K562 (cell line): ENCODE measurements at regions not wholly inside any gene's neighbourhood (a gene's known extent, or its start where the extent isn't known, plus 50 kb on each side); places are given as distances from the start of the nearest gene placed in this dataset.

ENCODE experiments used
- ATAC-seq: fragments of 200-7000 bp; cut with Tn5 transposase; 3 replicates; pipeline ENCODE4 v1.9.1; 2020; ENCODE audit warnings: moderate library complexity
- BruUV-seq: library from RNA; stranded (reverse); fragments of 400-500 nt; replicated peaks from 2 replicates; lab custom pipeline; 2021; lab: Mats Ljungman, UMichigan
- CTCF ChIA-PET: fragments of 300-600 bp; formaldehyde crosslinking; extraction: SDS; loops from one replicate; lab custom pipeline; 2021; ENCODE audit warnings: low intra/inter-chr PET ratio; lab: Yijun Ruan, JAX
- POLR2A ChIA-PET: fragments of 300-600, 350-650 bp; sonication (Branson Sonifier 250); formaldehyde crosslinking; extraction: SDS; loops from one replicate; lab custom pipeline; 2021; ENCODE audit warnings: antibody characterized with exemption, inconsistent platforms; lab: Yijun Ruan, JAX
- DNase-seq, 4 experiments: peaks; one replicate each; pipeline versions ENCODE4 v3.0.0 to v3.0.0-alpha.2; 2011 to 2018; ENCODE audit warnings: low spot score in 3 of 4, mixed read lengths in 3 of 4; ENCODE audit errors: extremely low read depth in 1 of 4
- FAIRE-seq: peaks from 2 replicates; lab custom pipeline; 2011; peaks lifted over from hg19 to GRCh38; lab: Jason Lieb, UNC
- H2AFZ ChIP-seq: 2 replicates; pipeline ENCODE4 v1.6.0; 2011; ENCODE audit warnings: low read depth, low read length, control low read depth, inconsistent platforms
- H3K27ac ChIP-seq: fragments of 200-600 bp; 3 replicates; pipeline ENCODE4 v1.8.0; 2011; ENCODE audit warnings: low read depth, mild to moderate bottlenecking, control low read depth, inconsistent platforms, low read length, moderate library complexity, mixed read lengths; ENCODE audit errors: extremely low read depth
- H3K27me3 ChIP-seq, 2 experiments: fragments of 300-600 bp in 1 of 2; 2 replicates in 1 of 2; 3 replicates in 1 of 2; pipeline versions ENCODE4 v1.6.0 to v1.8.0; 2011; ENCODE audit warnings: inconsistent platforms in 2 of 2, low read length in 2 of 2, mild to moderate bottlenecking in 1 of 2, mixed read lengths in 1 of 2, moderate library complexity in 1 of 2; ENCODE audit not compliant: control insufficient read depth in 2 of 2, insufficient read depth in 2 of 2
- H3K36me3 ChIP-seq: fragments of 300-600 bp; 3 replicates; pipeline ENCODE4 v1.8.0; 2011; ENCODE audit warnings: mild to moderate bottlenecking, low read length, inconsistent platforms; ENCODE audit not compliant: control insufficient read depth, insufficient read depth
- H3K4me1 ChIP-seq, 2 experiments: fragments of 200-600 bp in 1 of 2; replicated peaks in 1 of 2; 2 replicates in 1 of 2; 3 replicates in 1 of 2; pipeline versions ENCODE4 v1.5.1 to v1.8.0; 2011; ENCODE audit warnings: inconsistent platforms in 2 of 2, low read length in 2 of 2, mild to moderate bottlenecking in 1 of 2, mixed read lengths in 1 of 2, moderate library complexity in 1 of 2; ENCODE audit not compliant: control insufficient read depth in 2 of 2, insufficient read depth in 2 of 2
- H3K4me2 ChIP-seq: 2 replicates; pipeline ENCODE4 v1.6.1; 2011; ENCODE audit warnings: low read length, control low read depth, inconsistent platforms, mixed read lengths; ENCODE audit not compliant: insufficient read depth
- H3K4me3 ChIP-seq: fragments of 200-600 bp; sonication (generic), shearing (Covaris generic); 2 replicates; pipeline ENCODE4 v1.5.1; 2016; ENCODE audit warnings: control low read depth, inconsistent platforms
- H3K79me2 ChIP-seq: fragments of 200-600 bp; 3 replicates; pipeline ENCODE4 v1.8.0; 2011; ENCODE audit warnings: low read length, inconsistent platforms; ENCODE audit not compliant: control insufficient read depth, insufficient read depth
- H3K9ac ChIP-seq, 2 experiments: 2 replicates each; pipeline versions ENCODE4 v1.6.0 to v1.6.1; 2011; ENCODE audit warnings: low read depth in 2 of 2, low read length in 2 of 2, control low read depth in 1 of 2, inconsistent platforms in 1 of 2, mild to moderate bottlenecking in 1 of 2, mixed read lengths in 1 of 2; ENCODE audit not compliant: insufficient read depth in 1 of 2
- H3K9me1 ChIP-seq: one replicate; pipeline ENCODE4 v1.6.0; 2011; ENCODE audit warnings: inconsistent platforms, mild to moderate bottlenecking, low read length, moderate library complexity; ENCODE audit not compliant: control insufficient read depth, insufficient read depth
- H3K9me3 ChIP-seq: replicated peaks from 2 replicates; pipeline ENCODE4 v1.5.1; 2011; ENCODE audit warnings: low read depth, low read length, inconsistent platforms; ENCODE audit not compliant: control insufficient read depth, insufficient read depth
- H4K20me1 ChIP-seq: replicated peaks from 2 replicates; pipeline ENCODE4 v1.6.1; 2011; ENCODE audit warnings: low read length, inconsistent platforms, mixed read lengths; ENCODE audit not compliant: control insufficient read depth, insufficient read depth
- BACH1 ChIP-seq: fragments of 200-800 bp; sonication (Bioruptor generic); IDR thresholded peaks from 2 replicates; pipeline ENCODE4 v1.6.1; 2016; ENCODE audit warnings: missing genetic modification characterization, missing compliant biosample characterization
- CBFA2T3 ChIP-seq: fragments of 450-650 bp; IDR thresholded peaks from 2 replicates; pipeline ENCODE4 v1.6.1; 2017
- COPS2 ChIP-seq: fragments of 450-650 bp; conservative IDR thresholded peaks from 2 replicates; pipeline ENCODE4 v1.6.1; 2016; ENCODE audit warnings: mild to moderate bottlenecking, moderate library complexity
- DDX20 ChIP-seq: fragments of 450-650 bp; IDR thresholded peaks from 2 replicates; pipeline ENCODE4 v1.6.1; 2016; ENCODE audit warnings: missing genetic modification characterization, low read depth, mild to moderate bottlenecking, missing compliant biosample characterization, moderate library complexity
- DMBX1 ChIP-seq: fragments of 250-450 bp; sonication (Bioruptor Pico); IDR thresholded peaks from 2 replicates; pipeline ENCODE4 v1.8.0; 2022; ENCODE audit warnings: inconsistent platforms, mild to moderate bottlenecking, moderate library complexity, borderline replicate concordance
- ESRRA ChIP-seq: fragments of 450-650 bp; IDR thresholded peaks from 2 replicates; pipeline ENCODE4 v1.6.1; 2014; ENCODE audit warnings: low read depth, mild to moderate bottlenecking, moderate library complexity, borderline replicate concordance
- GABPA ChIP-seq: fragments of 200-800 bp; sonication (Bioruptor generic); conservative IDR thresholded peaks from 2 replicates; pipeline ENCODE4 v1.6.1; 2016; ENCODE audit warnings: low read depth, missing genetic modification characterization, missing compliant biosample characterization
- GTF2E2 ChIP-seq: fragments of 200-800 bp; sonication (Bioruptor generic); IDR thresholded peaks from 2 replicates; pipeline ENCODE4 v1.6.1; 2016; ENCODE audit warnings: missing genetic modification characterization, missing compliant biosample characterization
- HLTF ChIP-seq: fragments of 450-650 bp; IDR thresholded peaks from 2 replicates; pipeline ENCODE4 v1.6.1; 2016
- HMGN3 ChIP-seq: IDR thresholded peaks from 2 replicates; pipeline ENCODE4 v1.6.1; 2011; ENCODE audit warnings: borderline replicate concordance, low read depth, mild to moderate bottlenecking, mixed read lengths, low read length; ENCODE audit not compliant: insufficient read length; ENCODE audit errors: extremely low read depth
- MITF ChIP-seq: IDR thresholded peaks from 2 replicates; pipeline ENCODE4 v1.6.1; 2014; ENCODE audit warnings: antibody characterized with exemption
- NUFIP1 ChIP-seq: fragments of 450-650 bp; IDR thresholded peaks from 2 replicates; pipeline ENCODE4 v1.6.1; 2018; ENCODE audit not compliant: partially characterized antibody
- RNF219 ChIP-seq: fragments of 250-450 bp; sonication (Bioruptor Pico); IDR thresholded peaks from 2 replicates; pipeline ENCODE4 v1.5.0; 2022; ENCODE audit warnings: mild to moderate bottlenecking
- TOE1 ChIP-seq, 2 experiments: fragments of 450-650 bp in 1 of 2; sonication (generic) in 1 of 2; formaldehyde crosslinking in 1 of 2; IDR thresholded peaks; 2 replicates each; pipeline versions ENCODE4 v1.7.1 to v1.8.0; 2016 to 2022; ENCODE audit warnings: borderline replicate concordance in 2 of 2, mild to moderate bottlenecking in 2 of 2, antibody characterized with exemption in 1 of 2, inconsistent platforms in 1 of 2, low read depth in 1 of 2, missing genetic modification reagents in 1 of 2, moderate library complexity in 1 of 2
- ZBTB34 ChIP-seq: fragments of 250-450 bp; sonication (Bioruptor Pico); IDR thresholded peaks from 2 replicates; pipeline ENCODE4 v1.8.0; 2021; ENCODE audit warnings: mild to moderate bottlenecking, moderate library complexity
- ZNF12 ChIP-seq: sonication (generic); formaldehyde crosslinking; IDR thresholded peaks from 2 replicates; pipeline ENCODE4 v1.4.0; 2020; ENCODE audit warnings: mild to moderate bottlenecking, missing genetic modification reagents
- ZNF431 ChIP-seq: sonication (generic); formaldehyde crosslinking; IDR thresholded peaks from 2 replicates; pipeline ENCODE4 v1.8.0; 2022; ENCODE audit warnings: mild to moderate bottlenecking, missing genetic modification reagents
- ZNF507 ChIP-seq: conservative IDR thresholded peaks from 2 replicates; pipeline ENCODE4 v1.6.1; 2017; ENCODE audit warnings: missing genetic modification characterization, missing compliant biosample characterization
- WGBS: fragments of 100-300 bp; shearing (Covaris generic); methylation state at CpG from one replicate; pipeline ENCODE4 v1.1.6; 2016; ENCODE audit warnings: low coverage, mixed read lengths; ENCODE audit not compliant: insufficient coverage; ENCODE audit errors: missing lambda C conversion rate; 5-methylcytosine and 5-hydroxymethylcytosine counted together
- in situ Hi-C: fragments of 300-500 bp; cut with MboI; formaldehyde crosslinking; loops from 4 replicates; pipeline ENCODE4 v1.15.0; 2018; ENCODE audit warnings: inconsistent platforms, mixed read lengths
- intact Hi-C: fragments of 100-400 bp; cut with micrococcal nuclease; formaldehyde crosslinking; loops from 2 replicates; pipeline ENCODE4 v1.14.2; 2022

GRCh38 chr14:97155814-97156213 lies 358.6 kb downstream of the VRK1 start (continued):
- no peak for TF ChIP-seq RNF219 (CRISPR knock-in tag)
- TF ChIP-seq COPS2, result no peak
- TF ChIP-seq ZNF12 (CRISPR knock-in tag), result no peak
- no peak for TF ChIP-seq DDX20 (tag)
- TF ChIP-seq CBFA2T3, result no peak
- no peak for TF ChIP-seq ZNF431 (CRISPR knock-in tag)

GRCh38 chr14:97156705-97157104 lies 359.5 kb downstream of the VRK1 start:
- intact Hi-C loops, result no loop called here
- DNase-seq, result no peak
- no peak overlapping the region for H3K4me2 ChIP-seq
- H3K4me3 ChIP-seq, result no peak overlapping the region
- H3K9me1 ChIP-seq, result no peaks in the 10 kb centered on the region
- ChIA-PET POLR2A (no interaction called here), CTCF (no interaction called here)
- no peak overlapping the region for H3K9ac ChIP-seq
- peaks cover 0 to 9% of the 10 kb centered on the region in 2 experiments; a peak in 2 of 5 replicates for H3K27me3 ChIP-seq
- FAIRE-seq, result no peak
- in situ Hi-C loops, result loop anchor here (10.0 kb wide), 1 partner anchor 572 kb away; no protein-coding TSS in a partner anchor
- ATAC-seq, result no peak
- BruUV-seq, result no TSS peak
- no peaks in the 10 kb centered on the region for H3K4me1 ChIP-seq
- 0% methylated on average over 5 of the region's 5 CpGs for WGBS
- H3K79me2 ChIP-seq, result no peaks in the 10 kb centered on the region
- no peaks in the 10 kb centered on the region for H3K36me3 ChIP-seq
- no peak overlapping the region for H2AFZ ChIP-seq
- no peaks in the 10 kb centered on the region for H3K9me3 ChIP-seq
- no peak overlapping the region for H3K27ac ChIP-seq
- no peaks in the 10 kb centered on the region for H4K20me1 ChIP-seq
- no peak for TF ChIP-seq DMBX1 (CRISPR knock-in tag)
- no peak for TF ChIP-seq HLTF
- no peak for TF ChIP-seq ESRRA
- TF ChIP-seq GABPA (tag), result no peak
- no peak for TF ChIP-seq HMGN3
- no peak for TF ChIP-seq BACH1 (tag)
- TF ChIP-seq ZNF507 (tag), result no peak
- TF ChIP-seq TOE1 (IDR thresholded peaks at IDR 0.05; ENCODE audit: borderline replicate concordance), result no peak
- no peak for TF ChIP-seq TOE1 (CRISPR knock-in tag; IDR thresholded peaks at IDR 0.05; ENCODE audit: borderline replicate concordance, low read depth)
- TF ChIP-seq GTF2E2 (tag), result no peak
- TF ChIP-seq MITF, result no peak
- no peak for TF ChIP-seq ZBTB34
- no peak for TF ChIP-seq NUFIP1
